Stimulated activated CD4-positive, alpha-beta T cell treated with anti-CD3 and anti-CD28 coated beads, Interleukin-4, amount 100 ng/mL, for 24 hours (primary cell): ENCODE measurements at regions not wholly inside any gene's neighbourhood (a gene's known extent, or its start where the extent isn't known, plus 50 kb on each side); places are given as distances from the start of the nearest gene placed in this dataset.

Experiments
- DNase-seq: peaks from one replicate; pipeline ENCODE4 v3.0.0-alpha.2; 2020

- DNase-seq = no peak
Measured at GRCh38 chr12:59036973-59037762, 116.9 kb upstream of the LRIG3 start.

GRCh38 chr12:59036347-59036746 lies 116.0 kb upstream of the LRIG3 start:
- DNase-seq = no peak

GRCh38 chr12:59031313-59031712 lies 111.0 kb upstream of the LRIG3 start:
- DNase-seq = no peak

GRCh38 chr12:59030415-59030814 lies 110.1 kb upstream of the LRIG3 start:
- no peak for DNase-seq

- DNase-seq = no peak
Measured at GRCh38 chr12:59027199-59027598, 106.9 kb upstream of the LRIG3 start.

GRCh38 chr12:59023861-59024424 lies 103.6 kb upstream of the LRIG3 start:
- no peak for DNase-seq

GRCh38 chr12:59020073-59020946 lies 100.0 kb upstream of the LRIG3 start:
- no peak for DNase-seq

- DNase-seq = no peak
Measured at GRCh38 chr12:59014885-59015284, 94.6 kb upstream of the LRIG3 start.

- no peak for DNase-seq
Measured at GRCh38 chr12:59010941-59011340, 90.6 kb upstream of the LRIG3 start.

- no peak for DNase-seq
Measured at GRCh38 chr12:59010118-59010517, 89.8 kb upstream of the LRIG3 start.

GRCh38 chr12:59007620-59008019 lies 87.3 kb upstream of the LRIG3 start:
- no peak for DNase-seq

- no peak for DNase-seq
Measured at GRCh38 chr12:59005193-59005955, 85.1 kb upstream of the LRIG3 start.

GRCh38 chr12:59004456-59004855 lies 84.2 kb upstream of the LRIG3 start:
- DNase-seq = no peak

GRCh38 chr12:58995666-58996363 lies 75.5 kb upstream of the LRIG3 start:
- DNase-seq = no peak

GRCh38 chr12:58988643-58989344 lies 68.5 kb upstream of the LRIG3 start:
- no peak for DNase-seq

GRCh38 chr12:58981961-58982360 lies 61.7 kb upstream of the LRIG3 start:
- DNase-seq = no peak

GRCh38 chr12:58980768-58981167 lies 60.5 kb upstream of the LRIG3 start:
- DNase-seq = no peak

GRCh38 chr12:58978717-58979116 lies 58.4 kb upstream of the LRIG3 start:
- DNase-seq = no peak

GRCh38 chr12:58977476-58977875 lies 57.2 kb upstream of the LRIG3 start:
- no peak for DNase-seq

GRCh38 chr12:58976146-58976545 lies 55.8 kb upstream of the LRIG3 start:
- no peak for DNase-seq
